ENCODE measurements at regions not wholly inside any gene's neighbourhood (a gene's known extent, or its start where the extent isn't known, plus 50 kb on each side); places are given as distances from the start of the nearest gene placed in this dataset.
A peak's percentile ranks its signal among the peaks of the same experiment; 100 is the strongest.

DNA sequence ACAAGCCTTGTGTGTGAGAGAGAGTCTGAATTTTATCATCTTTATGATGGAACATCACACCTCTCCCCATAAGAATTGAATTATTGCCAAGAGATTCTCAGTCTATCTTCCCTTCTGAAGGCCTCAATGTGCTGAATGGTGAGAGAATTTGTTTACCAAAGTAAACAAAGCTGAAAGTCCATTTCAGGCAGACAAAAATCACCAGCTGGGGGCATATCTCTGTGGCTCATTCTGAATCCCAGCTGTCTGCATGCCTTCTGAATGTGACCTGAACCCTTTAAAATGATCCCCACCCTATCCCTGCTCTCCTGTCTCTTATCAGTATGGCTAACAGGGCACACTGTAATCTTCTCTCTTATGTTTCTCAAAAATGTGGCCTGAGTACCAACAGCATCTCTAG is 99.1 kb upstream of the CAMK1G start:
- TF ChIP-seq, protein P1, sequence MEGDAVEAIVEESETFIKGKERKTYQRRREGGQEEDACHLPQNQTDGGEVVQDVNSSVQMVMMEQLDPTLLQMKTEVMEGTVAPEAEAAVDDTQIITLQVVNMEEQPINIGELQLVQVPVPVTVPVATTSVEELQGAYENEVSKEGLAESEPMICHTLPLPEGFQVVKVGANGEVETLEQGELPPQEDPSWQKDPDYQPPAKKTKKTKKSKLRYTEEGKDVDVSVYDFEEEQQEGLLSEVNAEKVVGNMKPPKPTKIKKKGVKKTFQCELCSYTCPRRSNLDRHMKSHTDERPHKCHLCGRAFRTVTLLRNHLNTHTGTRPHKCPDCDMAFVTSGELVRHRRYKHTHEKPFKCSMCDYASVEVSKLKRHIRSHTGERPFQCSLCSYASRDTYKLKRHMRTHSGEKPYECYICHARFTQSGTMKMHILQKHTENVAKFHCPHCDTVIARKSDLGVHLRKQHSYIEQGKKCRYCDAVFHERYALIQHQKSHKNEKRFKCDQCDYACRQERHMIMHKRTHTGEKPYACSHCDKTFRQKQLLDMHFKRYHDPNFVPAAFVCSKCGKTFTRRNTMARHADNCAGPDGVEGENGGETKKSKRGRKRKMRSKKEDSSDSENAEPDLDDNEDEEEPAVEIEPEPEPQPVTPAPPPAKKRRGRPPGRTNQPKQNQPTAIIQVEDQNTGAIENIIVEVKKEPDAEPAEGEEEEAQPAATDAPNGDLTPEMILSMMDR (IDR thresholded peaks at IDR 0.05; ENCODE audit: insufficient read depth, low read depth, low read length, missing control alignments): no peak
- H3K4me3 ChIP-seq (ENCODE audit: low read length): no peak overlapping the region
- no peak for DNase-seq (ENCODE audit: low read depth)

DNA sequence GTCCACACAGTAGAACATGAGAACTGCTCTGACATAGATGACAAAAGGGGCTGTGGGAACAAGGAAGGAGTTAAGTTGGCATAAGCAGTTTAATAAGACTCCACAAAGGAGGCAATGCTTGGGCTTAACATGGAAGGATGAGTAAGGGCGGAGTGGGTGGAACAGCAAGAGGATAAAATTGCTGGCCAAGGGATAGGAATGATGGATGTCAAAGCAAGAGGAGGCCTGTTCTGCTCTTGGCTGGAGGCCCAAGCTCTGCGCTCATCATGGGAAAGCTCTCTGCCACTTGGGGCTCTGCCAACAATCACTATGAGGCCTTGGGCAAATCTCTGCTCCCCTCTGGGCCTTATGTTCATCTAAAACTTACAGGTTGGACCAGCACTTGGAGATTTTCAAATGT is 98.3 kb upstream of the CAMK1G start:
- peak; percentile 99 for DNase-seq (ENCODE audit: low read depth)
- TF ChIP-seq, protein P1 (IDR thresholded peaks at IDR 0.05; ENCODE audit: insufficient read depth, low read depth, low read length, missing control alignments): no peak
- H3K4me3 ChIP-seq (ENCODE audit: low read length): no peak overlapping the region

DNA sequence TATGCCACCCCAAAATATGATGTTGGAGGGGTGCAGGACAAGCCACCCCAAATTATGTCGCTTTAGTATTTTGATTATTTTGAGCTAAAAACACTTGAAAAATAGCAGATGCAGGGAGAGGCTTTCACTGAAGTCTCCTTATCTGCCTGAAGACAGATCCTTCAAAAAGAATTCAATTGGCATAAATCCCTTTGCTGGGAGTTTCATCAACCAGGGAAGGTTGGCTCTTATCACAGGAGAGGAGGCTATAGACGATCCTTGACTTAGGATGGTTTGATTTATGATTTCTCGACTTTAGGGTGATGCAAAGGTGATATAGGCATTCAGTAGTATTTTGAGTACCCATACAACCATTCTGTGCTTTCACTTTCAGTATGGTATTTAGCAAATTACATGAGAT is 97.8 kb upstream of the CAMK1G start:
- no peak overlapping the region for H3K4me3 ChIP-seq (ENCODE audit: low read length)
- TF ChIP-seq, protein P1 (IDR thresholded peaks at IDR 0.05; ENCODE audit: insufficient read depth, low read depth, low read length, missing control alignments): no peak
- no peak for DNase-seq (ENCODE audit: low read depth)

DNA sequence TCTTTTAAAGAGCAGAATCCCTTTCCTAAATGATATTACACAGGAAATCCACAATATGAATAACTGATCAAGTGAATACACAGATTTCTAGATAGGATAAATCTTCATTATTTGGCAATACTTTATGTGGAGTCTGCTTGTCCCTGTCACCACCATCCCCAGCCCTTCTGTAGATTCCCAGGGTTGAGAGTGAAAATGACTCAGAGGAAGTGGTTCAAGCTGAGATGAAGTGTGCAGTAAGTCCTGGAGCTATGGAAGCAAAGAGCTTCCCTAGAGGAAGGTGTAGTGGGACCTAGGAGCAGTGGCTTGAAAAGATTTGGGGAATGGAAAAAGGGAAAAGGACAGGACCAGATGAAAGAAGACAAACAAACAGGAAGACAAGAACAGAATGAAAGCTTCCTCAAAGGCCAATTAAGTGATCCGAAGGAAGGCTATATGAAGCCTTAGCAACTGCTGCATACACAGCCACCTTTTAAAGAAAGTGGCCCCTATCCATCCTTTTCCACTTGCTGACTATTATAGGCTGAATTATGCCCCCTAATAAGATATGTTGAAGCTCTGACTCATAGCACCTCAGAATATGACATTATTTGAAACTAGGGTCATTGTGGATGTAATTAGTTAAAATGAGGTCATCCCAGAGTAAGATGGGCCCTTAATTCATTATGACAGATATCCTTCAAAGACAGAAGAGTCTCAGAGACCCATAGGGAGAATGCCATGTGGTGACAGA is 96.5 kb upstream of the CAMK1G start:
- TF ChIP-seq, protein P1 (IDR thresholded peaks at IDR 0.05; ENCODE audit: insufficient read depth, low read depth, low read length, missing control alignments): no peak
- no peak overlapping the region for H3K4me3 ChIP-seq (ENCODE audit: low read length)
- DNase-seq (ENCODE audit: low read depth): peak; percentile 79

DNA sequence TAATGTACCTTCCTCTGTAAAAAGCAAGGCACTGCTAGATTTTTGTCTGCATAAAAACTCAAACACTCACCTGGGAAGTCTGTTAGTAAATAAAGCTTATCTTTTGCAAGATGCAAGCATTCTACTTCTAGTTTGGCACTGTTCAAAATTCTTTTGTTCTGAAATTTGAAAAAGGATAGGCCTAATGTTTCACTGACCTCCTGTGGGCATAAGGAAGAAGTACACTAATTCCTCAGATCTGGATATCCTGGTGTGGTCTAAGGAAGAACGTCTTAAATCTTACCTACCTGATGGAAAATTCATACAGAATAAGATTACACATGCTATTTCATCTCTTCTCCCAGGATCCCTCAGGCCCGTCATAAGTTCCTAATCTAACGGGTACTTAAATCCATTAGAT is 93.5 kb upstream of the CAMK1G start:
- TF ChIP-seq, protein P1 (IDR thresholded peaks at IDR 0.05; ENCODE audit: insufficient read depth, low read depth, low read length, missing control alignments): peak; percentile 71
- H3K4me3 ChIP-seq (ENCODE audit: low read length): no peak overlapping the region
- DNase-seq (ENCODE audit: low read depth): peak; percentile 63

DNA sequence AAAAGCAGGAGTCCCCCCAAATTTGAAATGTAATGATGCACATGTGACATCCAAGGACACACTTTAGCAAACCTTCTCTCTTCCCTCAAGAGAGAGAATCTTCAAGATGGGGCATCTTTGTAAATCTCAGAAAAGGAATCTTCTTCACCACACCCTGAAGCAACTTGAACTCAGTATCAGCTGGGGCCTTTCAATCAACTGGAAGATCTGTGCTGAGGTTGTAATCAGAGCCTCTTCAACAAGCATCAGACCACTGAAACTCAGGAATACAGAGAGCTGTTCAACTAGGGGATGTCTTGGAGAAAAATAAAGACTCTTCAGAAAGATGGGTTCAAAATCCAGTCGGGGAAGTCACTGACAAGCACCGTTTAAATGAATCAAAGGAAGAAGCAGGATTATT is 92.5 kb upstream of the CAMK1G start:
- no peak for DNase-seq (ENCODE audit: low read depth)
- H3K4me3 ChIP-seq (ENCODE audit: low read length): no peak overlapping the region
- TF ChIP-seq, protein P1 (IDR thresholded peaks at IDR 0.05; ENCODE audit: insufficient read depth, low read depth, low read length, missing control alignments): no peak

DNA sequence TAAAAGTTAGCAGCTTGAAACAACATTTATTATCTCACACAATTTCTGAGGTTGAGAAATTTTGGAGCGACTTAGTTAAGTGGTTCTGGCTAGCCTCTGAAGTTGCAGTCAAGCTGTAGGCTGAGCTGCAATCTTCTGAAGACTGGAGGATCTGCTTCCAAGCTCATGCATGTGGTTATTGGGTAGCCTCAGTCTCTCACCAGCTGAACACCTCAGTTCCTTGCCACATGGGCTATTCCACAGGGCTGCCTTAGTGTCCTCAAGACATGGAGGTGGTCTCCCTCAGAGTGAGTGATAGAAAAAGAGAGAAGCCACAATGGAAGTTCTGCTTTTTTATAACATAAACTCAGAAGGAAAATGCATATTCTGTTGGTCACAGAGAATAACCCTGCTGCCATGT is 92.0 kb upstream of the CAMK1G start:
- no peak overlapping the region for H3K4me3 ChIP-seq (ENCODE audit: low read length)
- DNase-seq (ENCODE audit: low read depth): no peak
- TF ChIP-seq, protein P1 (IDR thresholded peaks at IDR 0.05; ENCODE audit: insufficient read depth, low read depth, low read length, missing control alignments): no peak
